HG03060 (cell line): ENCODE measurements at regions not wholly inside any gene's neighbourhood (a gene's known extent, or its start where the extent isn't known, plus 50 kb on each side); places are given as distances from the start of the nearest gene placed in this dataset.
"Not testable (repeated sequence)": the region's sequence is repeated elsewhere in the genome, so short reads cannot be mapped to it uniquely, and the experiment has no call there.

Experiments
- ATAC-seq: cut with Tn5 transposase; IDR thresholded peaks from one replicate; pipeline ENCODE4 v1.9.1; 2021; ENCODE audit warnings: low read depth, moderate number of reproducible peaks; ENCODE audit not compliant: unreplicated experiment

- no peak for ATAC-seq
Observed at GRCh38 chr5:123949043-123949804, 437.2 kb downstream of the CSNK1G3 start.

- no peak for ATAC-seq
Observed at GRCh38 chr5:123947797-123948196, 435.8 kb downstream of the CSNK1G3 start.

DNA sequence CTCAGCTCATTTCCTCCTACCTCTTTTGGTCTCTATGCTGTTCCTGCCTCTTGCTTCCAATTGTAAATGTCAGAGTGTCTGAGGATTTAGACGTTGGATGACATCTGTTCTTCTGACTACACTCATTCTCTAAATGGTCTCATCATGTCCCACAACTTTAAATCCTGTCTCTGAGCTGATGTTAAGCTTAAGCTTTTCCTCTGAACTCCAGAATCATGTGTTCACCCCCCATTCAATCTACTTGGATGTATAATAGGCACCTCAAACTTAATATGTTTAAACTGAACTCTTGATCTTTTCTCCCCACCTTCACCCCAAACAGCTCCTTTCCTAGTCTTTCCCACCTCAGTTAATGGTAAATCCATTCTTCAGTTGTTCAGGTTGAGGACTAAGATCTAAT lies 433.6 kb downstream of the CSNK1G3 start:
- ATAC-seq: no peak

GRCh38 chr5:123943151-123943550 lies 431.2 kb downstream of the CSNK1G3 start:
- no peak for ATAC-seq

DNA sequence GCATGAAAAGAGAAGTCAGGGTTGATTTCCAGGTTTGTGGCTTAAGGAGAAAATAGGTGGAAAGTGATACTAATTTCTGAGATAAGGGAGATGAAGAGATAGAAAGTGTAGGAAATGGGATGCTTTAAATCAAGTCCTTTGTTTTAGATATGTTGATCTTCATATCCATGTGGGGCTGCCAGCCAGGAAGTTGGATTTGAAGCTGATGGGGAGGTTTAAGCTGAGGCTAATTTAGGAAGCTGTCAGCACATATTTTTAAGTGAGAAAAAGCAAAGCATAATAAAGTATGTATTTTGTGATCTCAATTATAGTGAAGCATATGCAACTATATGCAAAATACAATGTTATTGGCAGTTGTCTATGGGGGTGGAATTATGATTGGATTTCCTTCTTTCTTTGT lies 428.4 kb downstream of the CSNK1G3 start:
- ATAC-seq: no peak

- no peak for ATAC-seq
Observed at GRCh38 chr5:123937230-123937629, 425.3 kb downstream of the CSNK1G3 start.

DNA sequence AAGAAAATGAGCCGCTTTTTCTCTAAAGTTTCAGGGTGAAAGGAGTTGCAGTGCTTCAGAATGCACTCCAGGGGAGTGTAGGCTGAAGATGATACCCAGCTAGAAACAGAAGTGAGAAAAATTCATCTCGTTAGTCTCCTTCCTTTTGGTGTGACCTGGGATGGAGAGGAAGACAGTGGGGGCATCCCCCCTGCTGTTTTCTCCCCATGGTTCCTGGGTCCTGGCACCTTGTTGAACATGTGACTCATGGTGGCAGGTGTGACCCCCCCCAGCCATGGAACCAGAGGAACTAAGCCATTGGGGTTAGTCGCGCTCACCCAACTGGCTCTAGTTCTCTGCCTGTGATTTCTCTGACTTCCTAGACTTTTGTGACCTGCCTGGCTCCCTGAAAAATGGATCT lies 424.6 kb downstream of the CSNK1G3 start:
- ATAC-seq: no peak

DNA sequence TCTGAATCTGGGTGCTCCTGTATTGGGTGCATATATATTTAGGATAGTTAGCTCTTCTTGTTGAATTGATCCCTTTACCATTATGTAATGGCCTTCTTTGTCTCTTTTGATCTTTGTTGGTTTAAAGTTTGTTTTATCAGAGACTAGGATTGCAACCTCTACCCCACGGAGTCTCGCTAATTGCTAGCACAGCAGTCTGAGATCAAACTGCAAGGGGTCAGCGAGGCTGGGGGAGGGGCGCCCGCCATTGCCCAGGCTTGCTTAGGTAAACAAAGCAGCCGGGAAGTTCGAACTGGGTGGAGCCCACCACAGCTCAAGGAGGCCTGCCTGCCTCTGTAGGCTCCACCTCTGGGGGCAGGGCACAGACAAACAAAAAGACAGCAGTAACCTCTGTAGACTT lies 421.8 kb downstream of the CSNK1G3 start:
- not testable (repeated sequence) for ATAC-seq

DNA sequence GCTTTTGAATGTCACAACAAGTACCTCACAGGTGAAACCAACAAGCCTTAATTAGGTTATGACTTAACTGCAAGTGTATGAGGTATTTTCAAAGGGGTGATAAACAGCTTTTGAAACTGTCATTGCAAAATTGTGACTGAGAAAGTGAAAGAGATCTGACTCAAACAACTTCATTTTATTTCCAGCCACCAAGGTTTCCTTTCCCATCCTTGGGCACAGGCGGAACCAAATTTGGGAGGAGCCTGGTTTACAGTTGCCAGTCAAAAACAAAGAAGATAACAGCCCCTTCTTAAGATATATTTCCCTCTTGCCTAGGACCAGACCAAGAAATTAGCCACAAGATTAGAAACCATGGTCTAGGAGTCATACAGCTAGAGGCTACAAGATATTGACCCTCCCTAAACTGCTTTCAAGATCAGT lies 417.1 kb downstream of the CSNK1G3 start:
- no peak for ATAC-seq

GRCh38 chr5:123928401-123928800 lies 416.4 kb downstream of the CSNK1G3 start:
- no peak for ATAC-seq

GRCh38 chr5:123921193-123921592 lies 409.2 kb downstream of the CSNK1G3 start:
- no peak for ATAC-seq

GRCh38 chr5:123916345-123917121 lies 404.6 kb downstream of the CSNK1G3 start:
- no peak for ATAC-seq

GRCh38 chr5:123914333-123914732 lies 402.4 kb downstream of the CSNK1G3 start:
- no peak for ATAC-seq

- ATAC-seq: no peak
Observed at GRCh38 chr5:123907349-123907748, 395.4 kb downstream of the CSNK1G3 start.

- no peak for ATAC-seq
Observed at GRCh38 chr5:123906698-123907295, 394.8 kb downstream of the CSNK1G3 start.

GRCh38 chr5:123885081-123885480 lies 373.1 kb downstream of the CSNK1G3 start:
- no peak for ATAC-seq

GRCh38 chr5:123882965-123883345 lies 371.0 kb downstream of the CSNK1G3 start:
- no peak for ATAC-seq

- ATAC-seq: no peak
Observed at GRCh38 chr5:123882319-123882964, 370.5 kb downstream of the CSNK1G3 start.

GRCh38 chr5:123881759-123882244 lies 369.8 kb downstream of the CSNK1G3 start:
- no peak for ATAC-seq

DNA sequence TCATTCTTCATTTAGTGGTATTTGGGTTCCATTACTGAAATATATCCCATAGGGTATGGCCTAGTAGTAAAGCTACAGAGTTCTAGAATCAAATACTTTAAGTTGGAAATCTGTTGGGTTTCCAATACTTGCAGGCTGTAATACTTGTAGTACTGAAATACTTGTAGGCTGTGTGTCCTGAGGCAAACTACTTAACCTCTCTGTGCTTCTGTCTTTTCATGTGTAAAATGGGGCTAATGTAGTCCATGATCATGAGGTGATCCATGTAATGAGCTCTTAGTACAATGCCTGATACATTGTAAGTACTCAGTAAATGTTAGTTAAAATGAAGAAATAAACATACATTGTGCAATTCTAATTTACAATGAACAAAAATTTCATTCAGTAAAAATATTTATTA lies 368.9 kb downstream of the CSNK1G3 start:
- ATAC-seq: no peak

- no peak for ATAC-seq
Observed at GRCh38 chr5:123879071-123879470, 367.1 kb downstream of the CSNK1G3 start.
